ENCODE measurements at regions not wholly inside any gene's neighbourhood (a gene's known extent, or its start where the extent isn't known, plus 50 kb on each side); places are given as distances from the start of the nearest gene placed in this dataset.
A peak's percentile ranks its signal among the peaks of the same experiment; 100 is the strongest.

DNA sequence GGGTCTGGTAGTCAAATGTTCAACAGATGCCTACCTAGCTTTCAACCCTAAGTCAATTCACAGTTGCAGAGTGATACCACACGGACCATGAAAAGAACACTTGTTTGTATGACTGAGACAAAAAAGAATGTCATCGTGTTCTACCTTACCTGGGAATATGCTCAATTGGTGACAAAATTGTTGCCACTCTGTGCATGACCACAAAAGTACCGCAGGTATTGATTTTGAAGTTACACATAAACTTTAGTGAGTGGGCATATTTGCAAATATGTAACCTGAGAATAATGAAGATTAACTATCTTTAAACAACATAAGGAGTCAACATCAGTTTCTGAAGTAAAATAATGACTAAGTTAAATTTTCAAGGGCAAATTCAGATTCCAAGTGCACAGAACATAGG, 53.4 kb upstream of the SNRPN start:
- H4K20me1 ChIP-seq (replicated peaks in 1 of 2; ENCODE audit: control insufficient read depth in 1 of 2, insufficient read depth in 2 of 2, low read length in 2 of 2) = no peaks in the 10 kb centered on the region
- H3K4me2 ChIP-seq (ENCODE audit: insufficient read depth in 1 of 2, low read depth in 2 of 2, low read length in 2 of 2) = no peak overlapping the region
- H2AFZ ChIP-seq (ENCODE audit: low read length) = no peak overlapping the region
- no peak overlapping the region; the same call in 1 of the 2 replicates for H2BK12ac ChIP-seq (ENCODE audit: low read depth, low read length)
- H3K4ac ChIP-seq (replicated peaks; ENCODE audit: insufficient read length, low read depth, low read length) = no peak overlapping the region
- no peak overlapping the region for H2BK15ac ChIP-seq (ENCODE audit: low read length)
- FAIRE-seq (no peak), DNase-seq (ENCODE audit: low read depth in 1 of 2, low spot score in 2 of 2) (no peak)
- WGBS, 2 experiments (ENCODE audit: extremely low coverage in 1 of 2, insufficient coverage in 1 of 2, insufficient read length in 1 of 2, insufficient replicate concordance in 2 of 2, low coverage in 1 of 2, low lambda C conversion rate in 2 of 2, missing lambda C conversion rate in 1 of 2) = 78% methylated on average over 3 of the region's 3 CpGs; no CpG with 5 or more reads in 1 of the 2 experiments
- H3K79me1 ChIP-seq (ENCODE audit: low read depth, low read length) = no peaks in the 10 kb centered on the region
- H3K56ac ChIP-seq (replicated peaks; ENCODE audit: insufficient read length, low read depth, low read length) = no peak overlapping the region
- no peaks in the 10 kb centered on the region for H3K27me3 ChIP-seq (replicated peaks in 1 of 4; ENCODE audit: control insufficient read depth in 3 of 4, extremely low read depth in 1 of 4, insufficient read depth in 3 of 4, low read length in 3 of 4)
- H3K23me2 ChIP-seq (ENCODE audit: low read depth, low read length) = no peaks in the 10 kb centered on the region
- H3K4me3 ChIP-seq (ENCODE audit: extremely low read depth in 1 of 4, insufficient read depth in 2 of 4, low read depth in 3 of 4, low read length in 4 of 4) = no peak overlapping the region
- no peak overlapping the region for H2AK5ac ChIP-seq (ENCODE audit: low read depth, low read length)
- H3K23ac ChIP-seq (ENCODE audit: insufficient read length) = no peak overlapping the region
- no peak overlapping the region for H4K5ac ChIP-seq (ENCODE audit: insufficient read length, low read depth, low read length)
- H2BK20ac ChIP-seq (ENCODE audit: low read length) = no peak overlapping the region; the same call in 1 of the 2 replicates
- H3K14ac ChIP-seq (ENCODE audit: insufficient read length) = no peak overlapping the region
- peaks cover 3 to 10% (median 7%) of the 10 kb centered on the region in 4 experiments for H3K4me1 ChIP-seq (replicated peaks in 1 of 4; ENCODE audit: control insufficient read depth in 3 of 4, insufficient read depth in 4 of 4, low read length in 3 of 4)
- 0 out of 2 replicates have a peak overlapping the region, but pooled peaks have one; percentile 16 for H3K27ac ChIP-seq (ENCODE audit: low read depth, low read length)
- no peak overlapping the region for H3K18ac ChIP-seq (ENCODE audit: extremely low read depth, low read length)
- CTCF ChIA-PET (ENCODE audit: partially characterized antibody) = no interaction called here
- H4K8ac ChIP-seq (ENCODE audit: extremely low read depth, insufficient read depth, low read length) = no peak overlapping the region
- no peak overlapping the region for H2BK120ac ChIP-seq (replicated peaks; ENCODE audit: low read depth, low read length)
- H3K9me3 ChIP-seq (ENCODE audit: insufficient read depth in 2 of 2, low read depth in 1 of 2, low read length in 1 of 2) = peaks cover 2 to 21% of the 10 kb centered on the region in 2 experiments; a peak in 2 of 4 replicates
- H3K9ac ChIP-seq (replicated peaks in 1 of 4; ENCODE audit: extremely low read depth in 1 of 4, low read depth in 3 of 4, low read length in 3 of 4) = no peak overlapping the region
- no peak overlapping the region for H2BK5ac ChIP-seq (ENCODE audit: low read depth, low read length)
- POLR2A ChIA-PET (ENCODE audit: partially characterized antibody) = interaction anchor here (3.2 to 3.9 kb wide), 2 partner anchors 52 to 57 kb away, joined by 10 to 44 read pairs; partner anchors contain the start of genes SNRPN and SNURF
- H3K36me3 ChIP-seq (ENCODE audit: control insufficient read depth in 2 of 4, insufficient read depth in 4 of 4, low read length in 3 of 4) = no peaks in the 10 kb centered on the region
- no peaks in the 10 kb centered on the region for H3K79me2 ChIP-seq (ENCODE audit: control insufficient read depth in 1 of 2, insufficient read depth in 2 of 2, low read length in 2 of 2)
- no peak overlapping the region for H4K91ac ChIP-seq (replicated peaks; ENCODE audit: insufficient read length, low read length)
- TF ChIP-seq HDAC6 (IDR thresholded peaks at IDR 0.05; ENCODE audit: low read depth, low read length) = no peak
